ENCODE measurements at regions not wholly inside any gene's neighbourhood (a gene's known extent, or its start where the extent isn't known, plus 50 kb on each side); places are given as distances from the start of the nearest gene placed in this dataset.

DNA sequence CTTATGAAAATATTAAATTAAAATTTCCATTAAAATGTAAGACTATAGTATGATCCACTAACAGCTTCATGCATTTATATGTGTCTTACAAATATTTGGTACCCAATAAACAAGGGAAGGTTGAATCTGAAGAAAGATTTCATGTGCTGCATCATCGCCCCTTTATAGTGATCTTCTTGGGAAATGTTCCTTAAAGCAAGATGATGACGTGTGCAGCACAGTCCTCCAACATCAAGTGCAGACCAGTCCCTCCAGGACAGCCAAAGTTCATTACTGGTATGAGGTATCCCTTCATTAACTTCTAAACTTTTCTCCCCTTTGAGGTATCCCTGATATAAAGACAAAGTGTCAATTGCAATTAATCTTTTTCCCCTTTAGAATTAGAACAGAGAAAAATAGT is 567.0 kb downstream of the METTL15 start:
- in situ Hi-C loops (cut with HindIII; ENCODE audit: low pct_unique_long_range_greater_than_20kb, low sequenced_read_pairs) = no loop called here
- DNase-seq (ENCODE audit: low read depth, low spot score) = no peak

DNA sequence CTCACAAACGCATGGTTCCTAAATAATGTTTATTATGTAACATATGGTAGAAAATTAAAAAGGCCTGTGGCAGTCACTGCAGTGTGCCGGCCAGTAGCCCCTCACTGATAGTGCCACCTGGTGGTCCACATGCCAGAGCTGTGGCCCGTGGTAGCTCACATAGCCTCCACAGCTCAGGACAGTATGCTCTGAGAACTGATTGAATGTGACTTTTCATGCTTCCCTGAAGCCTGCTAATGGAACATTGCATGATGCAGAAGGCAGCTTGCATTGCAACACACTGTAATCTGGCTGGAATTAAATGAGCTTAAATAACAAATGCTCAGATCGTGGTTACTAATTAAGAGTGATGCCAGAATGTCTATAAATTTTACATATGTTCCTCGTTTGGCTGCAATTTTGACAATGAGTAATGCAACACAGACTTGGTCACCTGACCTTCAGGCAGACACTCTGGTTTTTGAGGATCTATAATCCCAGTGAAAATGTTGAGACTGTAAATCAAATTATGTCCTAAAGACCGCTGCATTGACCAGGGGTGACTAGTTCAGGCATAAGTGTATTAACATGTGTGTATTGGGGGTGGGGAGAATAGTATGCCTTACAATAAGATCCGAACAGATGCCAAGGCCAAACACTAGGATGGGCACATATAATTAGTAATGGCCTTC is 566.4 kb downstream of the METTL15 start:
- in situ Hi-C loops (cut with HindIII; ENCODE audit: low pct_unique_long_range_greater_than_20kb, low sequenced_read_pairs) = no loop called here
- DNase-seq (ENCODE audit: low read depth, low spot score) = peak; percentile 39

- no peak for DNase-seq (ENCODE audit: low read depth, low spot score)
- in situ Hi-C loops (cut with HindIII; ENCODE audit: low pct_unique_long_range_greater_than_20kb, low sequenced_read_pairs) = no loop called here
Observed at GRCh38 chr11:28673691-28674432, 565.7 kb downstream of the METTL15 start.

- in situ Hi-C loops (cut with HindIII; ENCODE audit: low pct_unique_long_range_greater_than_20kb, low sequenced_read_pairs) = no loop called here
- no peak for DNase-seq (ENCODE audit: low read depth, low spot score)
Observed at GRCh38 chr11:28671274-28671673, 563.1 kb downstream of the METTL15 start.

DNA sequence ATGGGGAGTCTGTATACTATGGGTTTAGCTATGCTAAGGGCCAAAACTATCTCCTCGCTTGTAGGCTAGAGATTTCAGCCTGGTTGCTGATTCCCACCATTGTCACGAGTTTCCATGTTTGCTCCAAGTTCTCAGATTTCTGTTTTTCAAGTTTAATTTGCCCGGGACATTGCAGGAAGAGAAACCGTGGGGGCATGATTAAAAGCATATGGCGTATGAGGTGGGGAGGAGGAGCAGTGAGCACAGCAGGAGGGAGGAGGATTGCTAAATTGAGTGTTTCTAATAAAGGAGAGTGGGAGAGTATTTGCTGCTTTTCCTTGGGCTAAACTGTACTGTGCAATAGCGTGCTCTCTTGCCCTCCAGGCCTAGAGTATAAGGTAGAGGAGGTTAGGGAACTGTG is 558.4 kb downstream of the METTL15 start:
- in situ Hi-C loops (cut with HindIII; ENCODE audit: low pct_unique_long_range_greater_than_20kb, low sequenced_read_pairs) = no loop called here
- no peak for DNase-seq (ENCODE audit: low read depth, low spot score)

- in situ Hi-C loops (cut with HindIII; ENCODE audit: low pct_unique_long_range_greater_than_20kb, low sequenced_read_pairs) = no loop called here
- DNase-seq (ENCODE audit: low read depth, low spot score) = no peak
Observed at GRCh38 chr11:28659716-28660348, 551.6 kb downstream of the METTL15 start.

GRCh38 chr11:28657378-28658030 is 549.3 kb downstream of the METTL15 start:
- DNase-seq (ENCODE audit: low read depth, low spot score) = no peak
- in situ Hi-C loops (cut with HindIII; ENCODE audit: low pct_unique_long_range_greater_than_20kb, low sequenced_read_pairs) = no loop called here

- no peak for DNase-seq (ENCODE audit: low read depth, low spot score)
- in situ Hi-C loops (cut with HindIII; ENCODE audit: low pct_unique_long_range_greater_than_20kb, low sequenced_read_pairs) = no loop called here
Observed at GRCh38 chr11:28654191-28654590, 546.0 kb downstream of the METTL15 start.

- in situ Hi-C loops (cut with HindIII; ENCODE audit: low pct_unique_long_range_greater_than_20kb, low sequenced_read_pairs) = no loop called here
- DNase-seq (ENCODE audit: low read depth, low spot score) = no peak
Observed at GRCh38 chr11:28649922-28650321, 541.7 kb downstream of the METTL15 start.

DNA sequence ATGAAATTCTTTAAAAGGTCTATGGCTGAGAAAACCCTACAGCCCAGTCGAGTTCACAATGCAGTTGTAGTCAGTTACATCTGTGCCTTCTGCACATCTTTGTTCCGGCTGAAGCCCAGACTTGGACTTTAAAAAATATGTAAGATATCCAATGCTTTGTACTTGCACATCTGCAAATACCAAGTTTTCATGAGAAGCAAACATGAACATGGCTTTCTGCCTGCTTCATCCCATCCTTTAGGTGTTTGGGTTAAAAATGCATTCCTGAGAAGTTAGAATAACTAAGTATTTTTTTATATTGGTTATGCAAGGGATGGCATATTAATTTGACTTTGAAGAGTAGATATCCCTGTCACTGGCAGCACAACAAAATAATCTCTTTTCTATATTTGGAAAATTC is 528.4 kb downstream of the METTL15 start:
- no peak for DNase-seq (ENCODE audit: low read depth, low spot score)
- in situ Hi-C loops (cut with HindIII; ENCODE audit: low pct_unique_long_range_greater_than_20kb, low sequenced_read_pairs) = no loop called here

- no peak for DNase-seq (ENCODE audit: low read depth, low spot score)
Observed at GRCh38 chr11:28636033-28636432, 527.8 kb downstream of the METTL15 start.

DNA sequence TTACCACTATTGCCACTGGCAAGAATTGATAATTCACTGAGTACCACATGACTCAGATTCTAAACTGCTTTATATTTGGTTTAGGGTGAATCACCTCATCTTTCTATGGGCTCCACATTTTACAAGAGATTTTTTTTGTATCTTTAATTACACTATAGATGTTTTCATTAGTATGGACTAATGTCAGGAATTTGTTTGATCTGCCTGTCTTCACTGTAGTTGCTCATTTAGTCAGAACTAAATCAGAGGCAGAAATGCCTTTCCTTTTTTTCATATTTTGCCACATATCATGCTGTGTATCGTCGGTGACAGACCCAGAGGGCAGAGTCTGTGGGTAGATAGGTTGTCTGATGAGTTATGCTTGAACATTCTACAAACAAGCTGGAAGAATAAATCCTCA is 524.1 kb downstream of the METTL15 start:
- in situ Hi-C loops (cut with HindIII; ENCODE audit: low pct_unique_long_range_greater_than_20kb, low sequenced_read_pairs) = no loop called here
- DNase-seq (ENCODE audit: low read depth, low spot score) = no peak

More at GRCh38 chr11:28636033-28636432, 527.8 kb downstream of the METTL15 start:
- in situ Hi-C loops (cut with HindIII; ENCODE audit: low pct_unique_long_range_greater_than_20kb, low sequenced_read_pairs) = no loop called here

- in situ Hi-C loops (cut with HindIII; ENCODE audit: low pct_unique_long_range_greater_than_20kb, low sequenced_read_pairs) = no loop called here
- DNase-seq (ENCODE audit: low read depth, low spot score) = no peak
Observed at GRCh38 chr11:28631148-28631547, 523.0 kb downstream of the METTL15 start.

- in situ Hi-C loops (cut with HindIII; ENCODE audit: low pct_unique_long_range_greater_than_20kb, low sequenced_read_pairs) = no loop called here
- DNase-seq (ENCODE audit: low read depth, low spot score) = no peak
Observed at GRCh38 chr11:28629235-28629634, 521.0 kb downstream of the METTL15 start.

DNA sequence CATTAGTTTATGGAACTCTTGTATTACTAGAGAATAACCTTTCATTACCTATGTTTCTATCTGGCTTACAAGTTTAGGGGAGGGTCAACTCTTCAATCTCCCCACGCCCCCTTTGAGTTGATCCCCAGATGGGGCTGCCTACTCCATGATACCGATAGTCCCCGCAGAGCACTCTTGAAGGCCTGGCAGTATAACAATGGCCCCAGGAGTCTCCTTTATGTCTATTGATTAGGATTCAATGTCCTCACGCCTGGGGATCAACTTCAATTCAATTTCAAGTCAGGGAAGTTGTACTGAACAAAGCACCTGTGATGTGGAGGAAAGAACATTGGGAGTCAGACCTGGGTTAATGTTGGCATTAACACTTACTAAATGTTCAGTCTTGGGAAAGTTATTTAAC is 520.2 kb downstream of the METTL15 start:
- in situ Hi-C loops (cut with HindIII; ENCODE audit: low pct_unique_long_range_greater_than_20kb, low sequenced_read_pairs) = no loop called here
- DNase-seq (ENCODE audit: low read depth, low spot score) = no peak

DNA sequence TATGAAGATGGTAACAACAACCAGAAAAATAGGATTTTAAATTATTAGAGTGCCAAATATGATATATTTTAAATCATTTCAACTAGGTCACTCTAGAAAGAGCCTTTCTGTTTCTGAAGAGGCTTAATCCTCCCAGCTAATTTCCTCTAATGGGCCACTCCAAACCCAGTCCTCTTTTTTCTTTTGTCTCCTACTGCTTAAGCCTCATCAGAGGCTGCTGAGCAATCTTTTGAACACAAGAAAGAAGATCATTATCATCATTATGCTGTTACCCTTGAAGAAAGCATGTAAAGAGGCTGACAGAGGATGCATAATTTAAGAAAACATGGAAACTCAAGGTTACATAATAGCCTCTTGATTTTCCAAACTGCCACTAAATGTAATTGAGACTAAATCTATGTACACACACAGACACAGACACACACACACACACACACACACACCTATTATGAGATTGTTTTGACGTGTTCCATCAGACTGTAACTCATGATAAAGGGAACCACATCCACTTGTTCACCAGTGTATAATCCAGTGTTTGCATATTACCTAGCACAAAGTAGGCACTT is 519.6 kb downstream of the METTL15 start:
- in situ Hi-C loops (cut with HindIII; ENCODE audit: low pct_unique_long_range_greater_than_20kb, low sequenced_read_pairs) = no loop called here

DNA sequence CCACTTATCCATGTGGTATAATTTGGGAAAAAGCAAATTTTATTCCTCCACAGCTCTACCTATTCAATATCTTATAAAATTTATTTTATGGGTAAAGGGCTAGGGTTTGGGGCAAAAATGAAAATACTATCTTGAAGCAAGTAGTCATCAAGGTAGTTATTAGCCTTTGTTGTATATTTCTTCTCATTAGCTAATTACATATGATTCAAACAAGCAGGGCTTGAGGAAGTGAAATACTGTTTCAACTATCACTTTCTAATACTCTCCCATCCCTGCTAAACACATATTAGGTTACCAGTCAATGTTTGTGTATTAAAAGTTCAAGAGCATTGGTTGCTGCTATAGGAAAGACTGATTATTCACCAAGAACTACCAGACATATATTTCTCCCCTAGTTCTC is 517.3 kb downstream of the METTL15 start:
- in situ Hi-C loops (cut with HindIII; ENCODE audit: low pct_unique_long_range_greater_than_20kb, low sequenced_read_pairs) = no loop called here

More for the DNA sequence above, 519.6 kb downstream of the METTL15 start:
- DNase-seq (ENCODE audit: low read depth, low spot score) = no peak

GRCh38 chr11:28621753-28622152 is 513.6 kb downstream of the METTL15 start:
- in situ Hi-C loops (cut with HindIII; ENCODE audit: low pct_unique_long_range_greater_than_20kb, low sequenced_read_pairs) = no loop called here
- DNase-seq (ENCODE audit: low read depth, low spot score) = no peak

More for the DNA sequence above, 517.3 kb downstream of the METTL15 start:
- DNase-seq (ENCODE audit: low read depth, low spot score) = no peak

All from SK-MEL-5 (cell line).